Hematopoietic multipotent progenitor cell treated with erythropoietin and hydrocortisone succinate and interleukin-3 and kit ligand, for 8 days (in vitro differentiated cells): ENCODE measurements at regions not wholly inside any gene's neighbourhood (a gene's known extent, or its start where the extent isn't known, plus 50 kb on each side); places are given as distances from the start of the nearest gene placed in this dataset.
A peak's percentile ranks its signal among the peaks of the same experiment; 100 is the strongest.

Experiments
- DNase-seq: peaks from one replicate; pipeline ENCODE4 v3.0.0-alpha.2; 2015

DNA sequence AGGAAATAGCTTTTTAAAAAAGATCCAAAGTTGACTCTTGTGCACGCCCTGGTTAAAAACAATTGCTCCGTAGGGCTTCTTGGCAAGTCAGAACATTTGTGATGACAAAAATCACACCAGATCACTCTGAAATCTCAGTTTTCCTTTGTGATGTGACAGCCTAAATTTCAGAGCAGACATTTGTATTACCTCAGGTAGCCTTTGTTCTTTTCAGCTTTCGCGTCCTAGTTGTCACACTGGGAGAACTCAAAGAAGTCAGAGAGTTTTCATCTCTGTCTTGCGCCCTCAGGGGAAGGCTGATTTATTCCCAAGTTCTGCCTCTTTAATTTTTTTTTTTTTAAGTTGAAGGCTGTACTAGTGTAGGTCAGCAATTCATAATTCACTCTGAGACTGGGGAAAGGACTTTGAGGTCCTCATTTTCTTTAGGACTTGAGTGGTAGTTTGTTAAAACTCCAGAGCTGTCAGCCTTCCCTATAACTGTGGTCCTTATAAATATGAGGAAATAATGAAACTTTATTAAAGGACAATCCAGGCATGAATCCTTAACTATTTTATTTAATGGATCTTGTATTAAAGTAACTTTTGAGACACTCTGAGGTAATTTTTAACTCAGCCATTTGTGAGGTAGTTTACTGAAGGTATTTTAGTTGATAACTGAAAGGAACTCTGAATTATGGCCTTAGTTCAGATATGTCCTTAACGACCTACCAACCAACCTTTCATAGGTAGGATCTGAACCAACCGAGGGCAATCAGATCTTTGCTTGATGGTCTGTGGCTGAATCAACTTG lies 525.1 kb upstream of the FAM98A start:
- no peak for DNase-seq

DNA sequence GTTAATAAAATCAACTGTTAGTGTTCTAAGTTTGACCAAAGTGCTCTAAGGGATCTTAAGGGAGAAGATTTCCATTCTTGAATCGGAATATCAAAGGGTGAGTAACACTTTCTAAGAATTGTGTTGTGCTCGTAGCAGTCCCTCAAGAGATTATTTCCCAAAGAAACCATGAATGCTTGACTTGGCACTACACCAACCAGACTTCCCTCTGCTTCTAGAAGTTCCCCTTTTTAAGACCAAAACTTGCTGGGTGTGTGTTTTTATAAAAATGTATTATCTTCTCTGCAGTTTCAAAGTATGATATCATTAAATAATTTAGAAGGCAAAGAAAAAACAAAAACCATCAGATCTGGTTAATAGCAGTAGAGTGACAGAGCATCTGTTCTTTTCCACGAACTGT lies 522.0 kb upstream of the FAM98A start:
- no peak for DNase-seq

DNA sequence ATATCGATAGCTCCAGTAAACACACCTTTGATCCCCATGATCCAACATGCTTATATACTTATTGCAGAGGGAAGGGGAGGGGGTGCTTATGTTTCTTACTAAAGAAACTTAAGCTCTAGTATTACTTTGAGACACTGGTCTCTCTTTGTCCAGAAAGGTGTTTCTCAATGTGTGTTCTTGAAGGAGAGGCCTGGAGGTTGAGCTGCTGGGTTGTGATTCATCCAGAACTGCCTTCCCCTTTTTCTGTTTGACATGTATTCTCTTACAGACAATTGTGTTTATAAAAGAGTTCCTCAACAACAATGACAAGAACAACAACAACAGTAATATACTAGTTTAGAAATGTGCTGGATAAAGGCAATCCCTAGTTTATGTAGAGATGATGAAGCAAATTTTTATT lies 516.0 kb upstream of the FAM98A start:
- DNase-seq: no peak

DNA sequence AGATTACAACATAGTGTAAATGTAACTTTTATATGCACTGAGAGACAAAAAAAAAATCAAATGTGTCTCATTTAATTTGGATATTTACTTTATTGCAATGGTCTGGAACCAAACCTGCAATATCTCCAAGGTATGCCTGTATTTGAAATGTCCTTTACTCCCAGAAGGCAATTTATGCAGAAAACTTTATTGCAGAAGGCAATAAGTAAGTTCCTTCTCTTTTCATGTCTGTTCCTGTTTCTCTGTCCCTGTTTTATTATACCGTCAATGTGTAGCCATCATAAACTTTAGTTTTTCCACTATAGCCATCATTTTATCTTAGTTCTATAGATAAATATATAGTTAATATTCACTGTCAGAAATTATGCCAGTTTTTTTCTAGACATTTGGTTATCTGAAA lies 513.1 kb upstream of the FAM98A start:
- no peak for DNase-seq

DNA sequence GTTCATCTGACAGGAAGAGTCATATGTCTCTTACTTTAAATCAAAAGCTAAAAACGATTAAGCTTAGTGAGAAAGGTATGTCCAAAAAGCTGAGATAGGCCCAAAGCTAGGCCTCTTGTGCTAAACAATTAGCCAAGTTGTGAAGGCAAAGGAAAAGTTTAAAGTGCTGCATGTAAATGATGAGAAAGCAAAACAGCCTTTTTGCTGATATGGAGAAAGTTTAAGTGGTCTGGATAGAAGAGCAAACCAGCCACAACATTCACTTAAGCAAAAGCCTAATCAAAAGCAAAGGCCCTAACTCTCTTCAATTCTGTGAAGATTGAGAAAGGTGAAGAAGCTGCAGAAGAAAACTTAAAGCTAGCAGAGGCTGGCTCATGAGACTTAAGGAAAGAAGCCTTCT lies 511.3 kb upstream of the FAM98A start:
- no peak for DNase-seq

DNA sequence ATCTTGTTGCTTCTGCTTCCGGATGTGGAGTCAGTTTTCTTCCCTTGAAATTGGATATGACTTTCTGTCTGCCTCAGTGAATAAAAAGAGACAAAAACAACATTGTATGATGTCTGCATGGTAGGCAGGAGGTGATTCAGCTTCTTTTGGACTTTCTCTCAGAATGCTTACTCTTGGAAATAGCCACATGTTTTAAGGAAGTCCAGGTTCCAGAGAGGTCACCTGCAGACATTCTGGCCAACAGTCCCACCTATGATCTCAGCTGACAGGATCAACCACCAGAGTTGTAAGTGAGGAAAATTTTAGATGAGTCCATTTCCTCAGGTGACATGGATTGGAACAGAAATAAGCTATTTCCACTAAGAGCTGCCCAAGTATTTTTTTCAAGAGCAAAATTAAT lies 508.7 kb upstream of the FAM98A start:
- DNase-seq: no peak

DNA sequence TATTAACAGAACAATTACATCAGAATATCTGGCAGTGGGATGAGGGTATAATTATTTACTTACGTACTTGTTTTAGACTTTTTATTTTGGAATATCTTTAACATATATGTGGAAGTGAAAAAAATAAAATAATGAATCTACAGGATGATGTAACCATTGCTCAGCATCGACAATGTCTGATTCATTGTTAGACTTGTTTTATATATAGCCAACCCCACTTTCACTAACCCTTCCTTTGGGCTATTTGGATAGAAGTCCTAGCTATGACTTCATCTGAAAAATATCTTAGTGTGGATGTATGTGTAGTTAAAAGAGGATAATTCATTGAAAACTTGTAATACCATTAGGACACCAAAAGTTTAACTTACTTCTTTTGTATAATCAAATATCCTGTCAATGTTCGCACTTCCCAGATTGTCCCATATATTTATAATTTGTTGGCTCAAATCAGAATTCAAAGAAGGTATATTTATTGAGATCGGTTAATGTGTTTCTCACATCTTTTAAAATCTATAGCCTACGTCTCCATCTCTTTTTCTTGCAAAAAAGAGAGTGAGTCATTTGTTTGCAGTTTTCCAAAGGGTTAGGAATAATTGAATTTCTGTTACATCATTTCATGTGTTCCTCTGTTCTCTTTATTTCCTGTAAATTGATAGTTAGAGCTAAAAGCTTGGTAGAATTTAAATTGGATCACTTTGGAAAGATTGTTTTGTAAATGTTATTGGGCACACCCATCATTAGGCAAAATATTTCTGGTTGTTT lies 506.1 kb upstream of the FAM98A start:
- DNase-seq: no peak

DNA sequence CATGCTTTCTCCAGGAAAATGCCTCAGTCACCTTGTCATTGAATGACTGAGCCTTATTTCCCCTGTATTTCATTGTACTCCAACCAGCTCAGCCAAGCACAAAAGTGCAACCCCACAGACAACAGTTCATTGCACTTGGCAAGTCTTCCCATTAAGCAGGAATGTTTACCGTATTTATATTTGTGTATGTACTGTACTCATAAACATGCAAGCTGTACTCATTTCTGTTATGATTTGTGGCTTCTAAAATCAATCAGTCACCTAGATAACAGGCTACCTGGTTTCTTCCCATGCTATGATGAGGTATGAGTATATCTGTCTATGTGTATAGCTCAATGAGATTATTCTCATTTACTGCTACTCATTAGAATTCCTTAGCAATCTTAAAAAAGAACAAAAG lies 505.5 kb upstream of the FAM98A start:
- DNase-seq: no peak

DNA sequence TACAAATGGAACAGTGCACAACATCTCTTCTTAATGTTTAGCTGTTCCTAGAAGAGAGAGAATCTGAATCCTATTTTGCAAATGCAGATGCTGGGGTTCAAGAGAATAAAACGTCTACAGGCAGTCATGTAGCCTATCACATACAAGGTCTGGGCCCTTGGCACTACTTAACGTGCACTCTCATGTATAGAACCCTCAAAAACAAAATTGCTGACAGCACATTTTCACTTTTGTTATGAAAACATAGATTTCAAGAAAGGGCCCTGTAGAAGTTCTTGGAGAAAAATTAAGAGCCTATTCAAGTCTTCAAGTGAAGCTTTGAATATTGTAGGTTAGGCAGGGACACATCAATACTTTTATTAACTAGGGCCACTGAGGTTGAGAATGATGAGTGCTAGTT lies 504.3 kb upstream of the FAM98A start:
- DNase-seq: no peak

DNA sequence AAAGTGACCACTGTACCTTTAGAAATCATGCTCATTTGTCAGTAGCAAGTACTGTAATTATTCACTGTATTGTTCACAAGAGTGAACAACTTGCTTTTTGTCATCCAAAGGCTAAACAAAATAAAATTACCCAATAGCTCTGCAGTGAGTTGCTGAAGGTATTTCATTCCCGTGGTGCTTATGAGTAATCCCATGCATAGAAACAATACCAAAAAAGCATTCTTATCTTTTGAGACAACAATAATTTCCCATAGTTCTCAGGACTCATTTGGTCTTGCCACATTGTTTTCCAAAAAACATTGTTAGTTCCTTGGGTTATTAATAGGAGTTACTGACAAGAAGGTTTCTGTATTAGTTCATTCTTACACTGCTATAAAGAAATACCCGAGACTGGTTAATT lies 503.2 kb upstream of the FAM98A start:
- no peak for DNase-seq

DNA sequence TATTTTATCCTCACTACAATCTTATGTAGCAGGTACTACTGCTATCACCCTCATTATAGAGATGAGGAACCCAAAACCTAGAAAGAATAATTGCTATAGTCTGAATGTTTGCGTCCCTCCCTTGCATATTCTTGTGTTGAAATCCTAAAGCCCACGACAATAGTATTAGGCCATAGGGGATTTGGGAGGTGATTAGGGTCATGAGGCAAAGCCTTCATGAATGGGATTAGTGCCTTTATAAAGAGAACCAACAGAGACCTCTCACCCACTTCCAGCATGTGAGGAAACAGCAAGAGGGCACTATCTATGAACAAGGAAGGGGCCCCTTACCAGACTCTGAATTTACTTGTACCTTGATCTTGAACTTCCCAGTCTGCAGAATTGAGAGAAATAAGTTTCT lies 500.3 kb upstream of the FAM98A start:
- no peak for DNase-seq

DNA sequence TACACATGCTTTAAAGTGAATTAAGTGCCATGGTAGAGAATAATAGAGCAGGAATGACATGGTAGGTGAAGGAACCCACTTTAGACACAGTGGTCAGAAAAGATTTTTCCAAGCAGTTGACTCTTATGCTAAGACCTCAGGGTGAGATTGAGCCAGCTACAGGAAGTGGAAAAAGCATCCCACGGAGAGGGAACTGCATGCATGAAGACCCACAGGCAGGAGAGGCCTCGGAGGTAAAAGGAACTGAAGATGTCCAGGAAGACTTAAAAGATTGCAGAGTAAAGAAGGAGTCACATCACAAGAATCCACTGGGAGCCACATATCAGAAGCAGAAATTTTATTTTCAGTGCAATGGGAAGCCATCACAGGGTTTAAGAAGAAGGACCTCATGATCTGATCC lies 499.2 kb upstream of the FAM98A start:
- DNase-seq: no peak

DNA sequence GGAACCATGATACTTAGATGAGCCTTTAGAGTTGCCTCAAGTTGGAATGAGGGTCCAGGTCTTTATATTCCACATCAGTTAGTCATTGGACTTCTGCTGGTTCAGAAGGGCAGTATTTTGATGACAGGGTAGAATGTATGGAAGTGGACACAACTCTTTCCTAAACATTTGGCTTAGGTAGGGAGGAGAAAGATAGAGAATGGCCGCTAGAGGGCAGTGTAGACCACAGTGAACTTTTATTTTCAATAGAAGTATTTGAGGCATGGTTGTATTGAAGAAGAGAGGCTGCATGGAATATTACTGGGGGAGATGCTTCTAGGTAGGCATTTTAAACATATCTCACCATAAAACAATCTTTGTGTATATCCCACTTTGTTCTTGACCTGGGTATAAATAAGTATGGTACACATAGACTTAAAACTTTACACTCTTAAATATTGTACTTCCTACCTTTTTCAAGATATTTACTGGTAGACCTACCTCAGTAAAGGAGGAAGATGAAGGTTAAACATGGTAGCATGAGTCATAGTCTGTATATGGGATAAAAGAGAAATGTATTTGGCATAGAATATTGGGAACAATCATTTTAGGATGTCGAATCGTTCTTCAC lies 497.6 kb upstream of the FAM98A start:
- peak; percentile 64 for DNase-seq

DNA sequence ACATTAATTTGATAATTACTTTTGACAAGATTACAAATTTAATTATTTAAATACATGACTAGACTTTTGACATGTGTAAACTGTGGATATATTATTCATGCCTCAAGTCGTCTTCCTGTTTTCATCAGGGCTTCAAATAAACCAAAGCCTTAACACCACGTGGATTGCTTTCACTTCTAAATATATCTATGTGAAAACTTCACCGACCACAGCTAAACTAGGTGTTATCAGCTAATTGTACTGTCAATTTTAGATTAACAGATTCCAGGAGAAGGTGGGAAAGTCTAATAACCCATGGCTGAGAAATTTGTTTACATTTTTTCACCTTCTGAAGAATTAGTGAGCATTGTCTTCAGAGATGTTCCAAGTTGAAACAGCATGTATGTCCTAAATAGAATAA lies 494.7 kb upstream of the FAM98A start:
- no peak for DNase-seq

DNA sequence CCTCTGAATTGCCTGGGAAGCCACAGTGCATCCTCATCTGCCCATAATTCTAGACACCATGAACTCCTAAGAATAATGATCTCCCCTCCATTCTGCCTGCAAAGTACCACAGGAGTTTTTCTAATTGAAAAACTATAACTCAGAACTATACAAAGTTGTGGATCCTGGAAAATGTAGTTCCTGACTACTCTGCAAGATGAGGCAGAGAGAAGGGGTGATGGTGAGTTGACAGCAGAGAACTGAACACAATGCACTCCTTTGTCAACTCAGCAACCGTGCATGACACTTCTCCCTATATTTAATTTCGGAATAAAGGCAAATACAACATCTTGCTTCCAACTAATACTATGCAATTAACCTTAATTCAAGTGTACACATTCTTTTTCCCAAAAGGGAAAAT lies 471.1 kb upstream of the FAM98A start:
- DNase-seq: no peak

DNA sequence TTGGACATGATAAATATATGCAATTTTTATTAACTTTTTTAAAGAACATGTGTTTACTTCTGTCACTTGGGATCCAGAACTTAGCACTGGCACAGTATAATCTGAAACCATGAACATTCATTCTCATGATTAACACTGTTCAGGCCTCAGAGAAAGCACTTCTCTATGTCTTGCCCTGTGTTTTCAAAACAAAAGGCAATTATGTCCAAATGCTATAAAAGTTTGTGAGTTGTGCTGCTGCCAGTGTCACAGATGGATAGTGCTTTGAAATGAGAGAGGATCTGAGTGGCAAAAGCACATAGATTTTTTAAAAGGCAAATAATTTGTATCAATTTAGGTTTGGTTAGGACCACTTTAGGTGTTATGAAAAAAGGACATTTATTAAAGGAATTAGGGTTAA lies 470.5 kb upstream of the FAM98A start:
- no peak for DNase-seq

DNA sequence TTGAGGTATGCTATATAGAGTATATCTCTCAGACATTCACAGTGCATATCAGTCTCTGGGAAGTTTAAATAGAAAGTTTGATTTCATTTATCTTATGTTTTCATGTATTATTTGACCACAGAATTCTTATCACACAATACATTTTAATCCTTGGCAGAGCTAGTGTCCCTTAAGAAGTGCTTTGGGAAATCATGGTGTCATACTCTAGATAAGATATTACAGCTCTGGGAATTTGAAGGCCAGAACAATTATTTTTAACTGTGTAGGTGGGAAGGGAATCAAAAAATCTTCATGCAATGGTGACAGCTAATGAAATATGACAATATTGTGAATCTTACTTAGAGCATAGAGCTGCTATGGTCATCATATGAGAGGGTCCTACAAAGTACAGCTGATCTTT lies 451.3 kb upstream of the FAM98A start:
- DNase-seq: no peak

DNA sequence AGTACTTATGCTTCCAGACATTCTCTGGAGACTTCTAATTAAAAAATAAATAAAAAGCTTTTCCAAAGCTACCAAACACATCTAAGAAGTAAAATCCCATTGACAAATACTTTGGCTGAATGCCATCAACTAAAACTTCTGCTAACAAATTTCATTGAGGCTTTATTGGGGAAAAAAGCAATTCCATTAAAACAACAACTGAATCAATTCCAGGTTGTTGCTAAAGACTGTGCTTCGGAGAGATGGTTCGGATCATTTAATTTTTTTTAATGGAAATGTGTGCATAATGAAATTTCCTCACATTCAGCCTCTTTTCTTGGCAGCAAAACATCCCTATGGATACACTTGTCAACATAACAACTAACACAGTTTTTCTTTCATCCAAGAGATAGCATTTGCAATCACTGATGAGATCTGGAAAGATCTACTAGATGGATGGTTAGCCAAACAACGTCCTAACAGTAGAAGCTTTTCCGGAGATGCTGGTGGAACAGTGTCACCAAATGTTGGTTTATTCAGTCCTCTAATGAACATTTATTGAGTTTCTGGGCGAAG lies 446.1 kb upstream of the FAM98A start:
- no peak for DNase-seq

DNA sequence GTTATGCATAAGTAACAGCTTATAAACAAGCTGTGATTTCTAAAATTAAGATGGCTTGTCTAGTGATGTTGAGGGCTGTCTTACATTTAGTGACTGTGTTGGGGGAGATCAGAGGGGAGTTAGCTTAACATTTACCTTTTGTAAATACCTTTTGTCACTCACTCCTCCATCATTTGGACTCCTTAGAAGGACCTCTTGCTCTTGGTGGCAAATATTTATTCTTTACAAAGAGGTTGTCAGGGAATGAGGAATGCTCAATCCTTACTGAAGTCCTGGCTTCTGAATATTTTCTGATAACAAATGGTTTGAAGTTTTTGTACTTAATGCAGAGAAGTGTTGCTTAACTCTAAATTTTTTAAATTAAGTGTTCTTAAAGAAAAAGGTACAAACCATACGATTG lies 438.8 kb upstream of the FAM98A start:
- DNase-seq: no peak

DNA sequence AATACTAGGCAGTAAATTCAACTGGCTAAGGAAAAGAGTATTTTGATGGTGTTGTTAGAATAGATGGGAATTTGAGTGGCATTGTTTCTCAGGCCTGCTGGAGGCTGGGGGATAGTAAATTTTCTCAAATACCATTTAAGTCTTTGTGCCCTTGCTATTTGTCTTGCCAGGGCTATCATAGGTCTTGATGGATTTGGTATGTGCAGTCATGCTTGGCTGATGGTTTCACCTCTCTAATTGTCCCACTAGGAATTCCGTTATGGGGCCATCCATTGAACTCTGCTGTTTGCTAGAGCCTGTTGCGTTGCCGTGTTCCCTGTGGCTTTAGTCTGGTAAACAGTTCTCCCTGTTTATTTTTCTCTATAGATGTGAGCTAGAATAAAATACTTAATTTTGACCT lies 438.1 kb upstream of the FAM98A start:
- DNase-seq: no peak

DNA sequence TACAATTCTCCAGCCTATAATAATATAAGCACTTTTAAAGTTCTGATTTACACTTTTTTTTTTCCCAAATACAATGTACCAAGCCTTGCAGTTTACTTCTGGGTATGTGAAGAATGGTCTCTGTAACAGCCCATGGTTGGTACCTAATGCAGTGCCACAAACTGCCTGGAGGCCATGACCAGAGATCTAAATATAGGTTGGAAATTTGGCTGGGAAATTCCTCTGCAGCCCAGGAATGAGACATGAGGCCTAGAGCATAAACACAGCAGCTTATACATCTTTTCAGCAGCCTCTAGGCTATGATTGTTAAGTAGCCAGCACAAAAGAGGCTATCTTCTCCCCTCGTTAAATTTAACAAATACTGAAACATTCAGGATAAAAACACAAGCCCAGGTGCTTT lies 432.0 kb upstream of the FAM98A start:
- no peak for DNase-seq

DNA sequence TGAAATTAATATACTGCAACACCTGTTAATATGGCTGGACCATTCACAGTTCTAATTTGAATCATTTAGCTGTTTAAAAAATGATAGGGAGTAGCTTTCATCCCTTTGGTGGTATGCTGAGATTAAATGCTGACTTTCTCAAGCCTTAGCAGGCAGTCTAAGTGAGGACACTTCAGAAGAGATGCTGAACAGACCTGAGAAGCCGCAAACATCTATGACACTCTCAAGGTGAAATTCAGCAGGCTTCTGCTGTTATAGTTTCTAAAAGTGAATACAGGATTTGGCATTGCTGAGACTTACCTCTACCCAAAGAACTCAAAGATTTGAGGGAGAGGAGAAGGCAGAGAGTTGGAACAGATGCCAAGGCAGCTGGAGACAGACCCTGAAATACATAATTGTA lies 431.2 kb upstream of the FAM98A start:
- no peak for DNase-seq

DNA sequence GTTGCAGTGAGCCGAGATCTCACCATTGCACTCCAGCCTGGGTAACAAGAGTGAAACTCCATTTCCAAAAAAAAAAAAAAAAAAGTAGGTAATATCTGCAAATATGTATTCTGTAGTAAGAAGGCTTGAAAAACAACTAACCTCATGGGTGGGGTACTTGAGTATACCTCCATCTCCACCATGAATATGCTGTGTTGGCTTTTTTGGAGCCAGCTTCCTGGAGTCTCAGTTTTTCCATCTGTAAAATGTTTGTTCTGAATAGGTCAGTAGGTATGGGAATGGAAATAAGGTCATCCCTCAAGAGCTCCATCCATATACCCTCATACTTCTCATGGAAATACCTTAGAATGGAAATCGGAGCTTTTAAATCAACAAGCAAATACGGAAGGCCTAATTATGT lies 430.0 kb upstream of the FAM98A start:
- DNase-seq: no peak

DNA sequence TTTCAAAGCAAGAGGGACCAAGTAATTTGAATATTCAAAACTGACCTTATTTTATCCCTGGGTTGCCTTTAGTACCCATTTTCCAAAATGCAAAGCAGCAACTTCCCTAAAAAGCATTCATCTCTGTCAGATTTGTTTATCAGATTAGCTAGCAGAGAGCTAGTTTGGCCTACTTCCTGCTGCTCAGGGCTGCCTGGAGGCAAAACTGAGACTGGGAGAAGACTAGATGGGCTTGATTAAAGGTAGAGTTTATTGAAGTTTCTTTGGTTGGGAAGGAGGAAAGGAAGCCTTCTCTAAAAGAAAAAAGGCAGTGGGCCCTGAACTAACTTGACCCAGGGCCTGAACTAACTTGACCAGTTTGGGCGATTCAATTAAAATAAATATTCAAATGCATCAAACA lies 426.1 kb upstream of the FAM98A start:
- DNase-seq: no peak
